MM.1S (cell line): ENCODE measurements at regions not wholly inside any gene's neighbourhood (a gene's known extent, or its start where the extent isn't known, plus 50 kb on each side); places are given as distances from the start of the nearest gene placed in this dataset.
A peak's percentile ranks its signal among the peaks of the same experiment; 100 is the strongest.

ENCODE experiments used
- DNase-seq: peaks from one replicate; pipeline ENCODE4 v3.0.0-alpha.2; 2015
- H2AFZ ChIP-seq: fragments of 300-600 bp; sonication (generic); 2 replicates; pipeline ENCODE4 v1.6.0; 2016; ENCODE audit warnings: antibody characterized with exemption, low read length
- H3F3A ChIP-seq: fragments of 300-600 bp; sonication (generic); 2 replicates; pipeline ENCODE4 v1.6.1; 2016; ENCODE audit warnings: mild to moderate bottlenecking, antibody characterized with exemption, low read length, moderate library complexity, mixed read lengths; ENCODE audit not compliant: insufficient read depth
- H3K27ac ChIP-seq: fragments of 300-600 bp; sonication (generic); 2 replicates; pipeline ENCODE4 v1.5.1; 2016; ENCODE audit warnings: mild to moderate bottlenecking, low read length
- H3K27me3 ChIP-seq: fragments of 300-600 bp; sonication (generic); replicated peaks from 2 replicates; pipeline ENCODE4 v1.6.0; 2016; ENCODE audit warnings: low read length; ENCODE audit not compliant: insufficient read depth
- H3K36me3 ChIP-seq: fragments of 300-600 bp; sonication (generic); replicated peaks from 2 replicates; pipeline ENCODE4 v1.6.1; 2016; ENCODE audit warnings: mild to moderate bottlenecking, low read length, mixed read lengths; ENCODE audit not compliant: insufficient read depth
- H3K4me1 ChIP-seq: fragments of 300-600 bp; sonication (generic); 2 replicates; pipeline ENCODE4 v1.6.1; 2016; ENCODE audit warnings: low read length, mixed read lengths
- H3K4me2 ChIP-seq: fragments of 300-600 bp; sonication (generic); 2 replicates; pipeline ENCODE4 v1.6.0; 2016; ENCODE audit warnings: low read depth, low read length
- H3K4me3 ChIP-seq: fragments of 300-600 bp; sonication (generic); 2 replicates; pipeline ENCODE4 v1.5.1; 2016; ENCODE audit warnings: low read length, mixed read lengths
- H3K79me2 ChIP-seq: fragments of 300-600 bp; sonication (generic); 2 replicates; pipeline ENCODE4 v1.6.1; 2016; ENCODE audit warnings: mixed run types, low read length, mixed read lengths
- H3K9ac ChIP-seq: fragments of 300-600 bp; sonication (generic); 2 replicates; pipeline ENCODE4 v1.6.1; 2016; ENCODE audit warnings: low read length, mixed read lengths
- H3K9me2 ChIP-seq: fragments of 300-600 bp; sonication (generic); replicated peaks from 2 replicates; pipeline ENCODE4 v1.6.1; 2016; ENCODE audit warnings: mild to moderate bottlenecking, low read length, mixed read lengths; ENCODE audit not compliant: insufficient read depth
- H3K9me3 ChIP-seq: fragments of 300-600 bp; sonication (generic); replicated peaks from 2 replicates; pipeline ENCODE4 v1.6.1; 2016; ENCODE audit warnings: mild to moderate bottlenecking, low read length, mixed read lengths; ENCODE audit not compliant: insufficient read depth
- H4K20me1 ChIP-seq: fragments of 300-600 bp; sonication (generic); 2 replicates; pipeline ENCODE4 v1.6.1; 2016; ENCODE audit warnings: mild to moderate bottlenecking, low read length, moderate library complexity, mixed read lengths; ENCODE audit not compliant: insufficient read depth
- EZH2 ChIP-seq: fragments of 300-600 bp; sonication (generic); optimal IDR thresholded peaks from 2 replicates; pipeline ENCODE3; 2017; ENCODE audit warnings: low read depth, mild to moderate bottlenecking, antibody characterized with exemption, low read length, mixed read lengths
- EZH2phosphoT487 ChIP-seq: fragments of 300-600 bp; sonication (generic); IDR thresholded peaks from 2 replicates; pipeline ENCODE4 v1.6.1; 2018; ENCODE audit warnings: antibody characterized with exemption, low read length
- TF ChIP-seq, protein P1 (sequence below): fragments of 300-600 bp; sonication (generic); IDR thresholded peaks from 2 replicates; pipeline ENCODE4 v1.5.1; 2016; ENCODE audit warnings: antibody characterized with exemption, low read length, mixed read lengths

- no peaks in the 10 kb centered on the region for H3K27me3 ChIP-seq
- no peaks in the 10 kb centered on the region for H3K79me2 ChIP-seq
- H3K4me2 ChIP-seq, result peak overlapping the region; percentile 90; the same call in 1 of the 2 replicates
- no peaks in the 10 kb centered on the region for H3K9me3 ChIP-seq
- no peak overlapping the region for H2AFZ ChIP-seq
- H3K9ac ChIP-seq, result no peak overlapping the region
- peaks cover 50% of the 10 kb centered on the region for H3F3A ChIP-seq
- H4K20me1 ChIP-seq, result no peaks in the 10 kb centered on the region
- DNase-seq, result no peak
- H3K27ac ChIP-seq, result peak overlapping the region; percentile 99; the same call in 1 of the 2 replicates
- no peak overlapping the region for H3K4me3 ChIP-seq
- H3K9me2 ChIP-seq, result no peaks in the 10 kb centered on the region
- H3K4me1 ChIP-seq, result peaks cover 53% of the 10 kb centered on the region
- no peaks in the 10 kb centered on the region for H3K36me3 ChIP-seq
- TF ChIP-seq, protein P1, sequence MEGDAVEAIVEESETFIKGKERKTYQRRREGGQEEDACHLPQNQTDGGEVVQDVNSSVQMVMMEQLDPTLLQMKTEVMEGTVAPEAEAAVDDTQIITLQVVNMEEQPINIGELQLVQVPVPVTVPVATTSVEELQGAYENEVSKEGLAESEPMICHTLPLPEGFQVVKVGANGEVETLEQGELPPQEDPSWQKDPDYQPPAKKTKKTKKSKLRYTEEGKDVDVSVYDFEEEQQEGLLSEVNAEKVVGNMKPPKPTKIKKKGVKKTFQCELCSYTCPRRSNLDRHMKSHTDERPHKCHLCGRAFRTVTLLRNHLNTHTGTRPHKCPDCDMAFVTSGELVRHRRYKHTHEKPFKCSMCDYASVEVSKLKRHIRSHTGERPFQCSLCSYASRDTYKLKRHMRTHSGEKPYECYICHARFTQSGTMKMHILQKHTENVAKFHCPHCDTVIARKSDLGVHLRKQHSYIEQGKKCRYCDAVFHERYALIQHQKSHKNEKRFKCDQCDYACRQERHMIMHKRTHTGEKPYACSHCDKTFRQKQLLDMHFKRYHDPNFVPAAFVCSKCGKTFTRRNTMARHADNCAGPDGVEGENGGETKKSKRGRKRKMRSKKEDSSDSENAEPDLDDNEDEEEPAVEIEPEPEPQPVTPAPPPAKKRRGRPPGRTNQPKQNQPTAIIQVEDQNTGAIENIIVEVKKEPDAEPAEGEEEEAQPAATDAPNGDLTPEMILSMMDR, result no peak
- TF ChIP-seq EZH2 (no peak), EZH2phosphoT487 (no peak)
Measured at GRCh38 chr11:128404437-128404836, 182.9 kb downstream of the ETS1 start.

DNA sequence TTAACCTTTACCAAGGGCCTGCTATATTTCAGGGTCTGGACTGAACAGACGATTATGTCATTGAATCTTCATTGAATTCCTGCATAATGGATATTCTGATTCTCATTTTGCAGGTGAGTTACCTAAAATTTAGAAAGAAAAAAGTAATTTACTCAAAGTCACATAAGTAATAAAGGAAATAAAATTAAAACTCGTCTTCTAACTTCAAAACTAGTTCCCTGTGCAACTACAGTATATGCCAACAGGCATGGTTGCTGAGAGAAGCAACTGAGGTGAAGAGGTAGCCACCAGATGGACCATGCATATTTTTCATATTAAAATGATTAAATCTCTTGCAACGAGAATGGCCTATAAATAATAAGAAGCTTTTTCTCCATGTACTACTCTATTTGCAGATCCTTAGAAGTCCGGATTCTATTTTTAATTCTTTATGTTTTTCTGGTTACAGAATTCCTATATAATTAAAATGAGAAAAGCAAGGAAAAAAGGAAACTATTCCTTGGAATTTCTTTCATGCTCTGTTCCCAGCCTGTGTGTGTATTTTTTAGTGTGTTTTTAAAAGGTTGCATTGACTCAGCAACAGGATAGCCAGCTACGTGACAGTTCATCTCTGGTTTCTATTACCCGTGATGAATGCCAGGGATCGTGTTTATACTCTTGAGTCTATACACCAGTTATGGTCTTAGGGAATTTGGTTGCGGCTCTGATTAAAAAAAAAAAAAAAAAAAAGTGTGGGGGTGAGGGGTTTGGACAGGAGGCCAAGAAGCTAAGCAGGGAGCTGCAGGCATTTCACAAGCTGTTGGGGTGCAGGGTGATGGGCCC lies 186.8 kb downstream of the ETS1 start:
- peaks cover 31% of the 10 kb centered on the region for H3K4me1 ChIP-seq
- H3K4me2 ChIP-seq, result no peak overlapping the region
- H3K27ac ChIP-seq, result no peak overlapping the region
- no peak overlapping the region for H3K4me3 ChIP-seq
- H3K36me3 ChIP-seq, result no peaks in the 10 kb centered on the region
- no peaks in the 10 kb centered on the region for H3K79me2 ChIP-seq
- H3K27me3 ChIP-seq, result no peaks in the 10 kb centered on the region
- TF ChIP-seq EZH2 (no peak), EZH2phosphoT487 (no peak)
- TF ChIP-seq, protein P1, result no peak
- H4K20me1 ChIP-seq, result no peaks in the 10 kb centered on the region
- no peak for DNase-seq
- H3K9me3 ChIP-seq, result no peaks in the 10 kb centered on the region
- peaks cover 18% of the 10 kb centered on the region for H3F3A ChIP-seq
- no peak overlapping the region for H2AFZ ChIP-seq
- no peaks in the 10 kb centered on the region for H3K9me2 ChIP-seq
- H3K9ac ChIP-seq, result no peak overlapping the region

DNA sequence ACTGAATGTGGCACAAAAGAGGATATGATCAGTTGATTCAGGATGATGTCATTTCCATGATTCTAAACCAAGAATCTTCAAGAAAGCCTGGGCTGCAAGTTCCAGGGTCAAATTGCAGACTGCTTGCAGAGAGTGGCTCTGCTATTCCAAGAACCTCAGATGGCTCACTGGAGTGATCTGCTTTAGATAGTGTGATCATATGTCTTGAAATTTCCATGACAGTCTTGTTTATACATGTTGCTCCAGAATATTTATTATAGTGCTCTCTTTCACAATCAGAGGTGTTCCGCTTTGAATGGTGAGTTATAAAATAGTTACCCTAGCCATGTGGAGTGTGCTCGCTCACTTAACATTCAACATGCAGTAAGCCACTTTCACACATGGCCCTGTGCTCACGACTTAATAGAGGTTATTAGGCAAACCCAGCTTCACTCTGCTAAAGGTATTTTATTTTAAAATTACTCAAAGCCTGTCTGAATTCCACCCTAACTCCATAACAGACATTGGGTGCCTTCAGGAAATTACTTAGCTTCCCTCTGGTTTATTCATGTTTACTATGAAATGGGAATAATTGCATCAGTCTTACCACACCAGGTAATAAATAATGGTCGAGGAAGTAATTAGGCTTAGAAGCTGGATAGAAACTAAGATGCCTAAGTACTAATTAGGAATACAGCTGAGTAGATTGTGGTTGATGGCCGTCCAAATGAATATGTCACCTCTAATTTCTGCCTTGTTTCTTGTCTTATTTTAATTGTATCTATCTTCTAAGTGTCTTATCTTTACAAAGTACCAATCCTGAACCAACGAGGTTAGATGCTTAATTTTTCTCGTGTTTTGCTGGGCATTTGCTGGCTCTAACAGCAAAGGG lies 187.9 kb downstream of the ETS1 start:
- TF ChIP-seq, protein P1, result no peak
- no peak for TF ChIP-seq EZH2phosphoT487
- TF ChIP-seq EZH2, result no peak
- no peaks in the 10 kb centered on the region for H3K9me2 ChIP-seq
- no peak overlapping the region for H2AFZ ChIP-seq
- no peaks in the 10 kb centered on the region for H3K79me2 ChIP-seq
- DNase-seq, result no peak
- 0 out of 2 replicates have a peak overlapping the region, but pooled peaks have one; percentile 10 for H3K27ac ChIP-seq
- H3F3A ChIP-seq, result peaks cover 7% of the 10 kb centered on the region; the same call in 1 of the 2 replicates
- no peak overlapping the region for H3K4me3 ChIP-seq
- no peaks in the 10 kb centered on the region for H4K20me1 ChIP-seq
- H3K9ac ChIP-seq, result no peak overlapping the region
- no peaks in the 10 kb centered on the region for H3K27me3 ChIP-seq
- 0 out of 2 replicates have a peak overlapping the region, but pooled peaks have one; percentile 3 for H3K4me2 ChIP-seq
- H3K4me1 ChIP-seq, result peaks cover 21% of the 10 kb centered on the region
- no peaks in the 10 kb centered on the region for H3K9me3 ChIP-seq
- no peaks in the 10 kb centered on the region for H3K36me3 ChIP-seq
